ENCODE measurements at regions not wholly inside any gene's neighbourhood (a gene's known extent, or its start where the extent isn't known, plus 50 kb on each side); places are given as distances from the start of the nearest gene placed in this dataset.
"Not testable (repeated sequence)": the region's sequence is repeated elsewhere in the genome, so short reads cannot be mapped to it uniquely, and the experiment has no call there.

DNA sequence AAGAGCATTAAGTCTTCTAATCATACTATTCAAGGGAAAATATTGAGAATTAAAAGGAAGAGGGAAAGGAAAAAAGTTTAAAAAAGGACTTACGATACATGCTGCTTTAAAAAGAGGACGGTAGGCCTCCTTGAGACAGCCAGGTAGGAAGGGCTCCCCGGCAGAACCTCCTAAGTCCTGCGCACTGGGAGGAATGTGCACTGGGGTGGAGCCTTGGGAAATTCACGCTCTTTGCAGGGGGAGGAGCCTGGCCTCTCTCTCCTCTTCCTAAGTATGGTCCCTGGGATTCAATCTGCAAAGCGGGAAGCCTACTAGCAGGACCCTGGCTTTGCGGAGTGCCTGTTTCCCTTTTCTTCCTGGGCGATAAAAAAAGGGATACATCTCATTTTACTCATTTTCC is 553.0 kb downstream of the RPS29 start:
- no peak overlapping the region for H3K4me3 ChIP-seq (ENCODE audit: low read depth, low read length)
- TF ChIP-seq, protein P1, sequence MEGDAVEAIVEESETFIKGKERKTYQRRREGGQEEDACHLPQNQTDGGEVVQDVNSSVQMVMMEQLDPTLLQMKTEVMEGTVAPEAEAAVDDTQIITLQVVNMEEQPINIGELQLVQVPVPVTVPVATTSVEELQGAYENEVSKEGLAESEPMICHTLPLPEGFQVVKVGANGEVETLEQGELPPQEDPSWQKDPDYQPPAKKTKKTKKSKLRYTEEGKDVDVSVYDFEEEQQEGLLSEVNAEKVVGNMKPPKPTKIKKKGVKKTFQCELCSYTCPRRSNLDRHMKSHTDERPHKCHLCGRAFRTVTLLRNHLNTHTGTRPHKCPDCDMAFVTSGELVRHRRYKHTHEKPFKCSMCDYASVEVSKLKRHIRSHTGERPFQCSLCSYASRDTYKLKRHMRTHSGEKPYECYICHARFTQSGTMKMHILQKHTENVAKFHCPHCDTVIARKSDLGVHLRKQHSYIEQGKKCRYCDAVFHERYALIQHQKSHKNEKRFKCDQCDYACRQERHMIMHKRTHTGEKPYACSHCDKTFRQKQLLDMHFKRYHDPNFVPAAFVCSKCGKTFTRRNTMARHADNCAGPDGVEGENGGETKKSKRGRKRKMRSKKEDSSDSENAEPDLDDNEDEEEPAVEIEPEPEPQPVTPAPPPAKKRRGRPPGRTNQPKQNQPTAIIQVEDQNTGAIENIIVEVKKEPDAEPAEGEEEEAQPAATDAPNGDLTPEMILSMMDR (IDR thresholded peaks at IDR 0.05; ENCODE audit: low read depth, low read length) = no peak

DNA sequence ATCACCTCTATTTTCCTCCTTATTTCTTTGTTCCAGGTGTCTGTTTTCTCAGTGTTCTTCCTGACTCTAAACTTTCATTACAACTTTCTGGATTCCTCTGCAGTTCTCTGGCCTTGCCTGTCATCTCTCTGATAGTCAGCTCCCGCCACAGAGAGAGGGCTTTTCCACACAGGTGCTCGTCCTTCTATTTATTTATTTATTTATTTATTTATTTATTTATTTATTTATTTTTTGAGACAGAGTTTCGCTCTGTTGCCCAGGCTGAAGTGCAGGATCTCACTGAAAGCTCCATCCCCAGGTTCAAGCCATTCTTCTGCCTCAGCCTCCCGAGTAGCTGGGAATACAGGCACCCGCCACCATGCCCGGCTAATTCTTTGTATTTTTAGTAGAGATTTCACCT is 554.5 kb downstream of the RPS29 start:
- H3K4me3 ChIP-seq (ENCODE audit: low read depth, low read length) = not testable (repeated sequence)

DNA sequence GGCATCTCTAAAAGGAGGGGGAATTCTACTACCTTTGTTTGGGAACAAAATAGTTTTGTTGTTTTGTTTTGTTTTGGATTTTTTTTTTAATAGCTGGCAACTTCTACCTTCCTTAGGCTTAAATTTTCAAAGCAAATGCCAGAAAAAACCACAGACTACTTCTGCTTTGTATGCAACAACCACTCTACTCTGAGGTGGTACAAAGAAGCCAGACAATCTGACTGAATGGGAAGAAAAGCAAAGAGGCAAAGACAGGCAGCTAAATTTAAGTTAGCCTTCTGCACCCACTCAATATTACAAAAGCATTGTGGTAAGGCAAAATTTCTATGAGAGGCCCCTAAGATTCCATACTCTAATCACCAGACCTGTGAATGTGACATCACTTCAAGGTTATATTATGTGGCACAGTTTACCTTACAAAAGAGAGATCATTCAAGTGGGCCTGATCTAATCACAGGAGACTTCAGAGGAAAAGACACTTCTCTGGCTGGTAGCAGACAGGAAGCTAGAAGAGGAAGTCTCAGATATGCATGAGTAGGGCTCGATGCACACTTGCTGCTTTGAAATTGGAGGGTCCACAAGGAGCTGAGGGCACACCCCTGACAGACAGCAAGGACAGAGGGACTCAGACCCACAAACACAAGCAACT is 566.6 kb downstream of the RPS29 start:
- no peak overlapping the region for H3K4me3 ChIP-seq (ENCODE audit: low read depth, low read length)
- TF ChIP-seq, protein P1 (IDR thresholded peaks at IDR 0.05; ENCODE audit: low read depth, low read length) = no peak

DNA sequence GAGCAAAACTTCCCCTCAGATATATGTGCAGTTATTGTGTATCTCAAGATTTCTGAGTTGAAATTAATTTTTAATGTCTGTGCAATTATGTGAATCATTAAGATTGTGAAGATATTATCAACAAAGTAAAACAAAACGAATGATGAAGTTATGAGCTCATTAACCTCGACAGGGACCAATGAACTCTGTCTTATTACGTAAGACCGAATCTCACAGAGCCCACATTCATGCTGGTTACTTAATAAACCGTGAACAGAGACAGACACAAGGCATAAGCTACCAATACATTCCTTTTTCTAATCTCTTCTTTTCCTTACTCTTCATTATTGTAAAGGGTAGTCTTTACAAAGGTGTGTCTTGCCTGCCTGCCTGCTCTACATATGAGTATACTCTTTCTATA is 568.7 kb downstream of the RPS29 start:
- TF ChIP-seq, protein P1 (IDR thresholded peaks at IDR 0.05; ENCODE audit: low read depth, low read length) = no peak
- H3K4me3 ChIP-seq (ENCODE audit: low read depth, low read length) = no peak overlapping the region

DNA sequence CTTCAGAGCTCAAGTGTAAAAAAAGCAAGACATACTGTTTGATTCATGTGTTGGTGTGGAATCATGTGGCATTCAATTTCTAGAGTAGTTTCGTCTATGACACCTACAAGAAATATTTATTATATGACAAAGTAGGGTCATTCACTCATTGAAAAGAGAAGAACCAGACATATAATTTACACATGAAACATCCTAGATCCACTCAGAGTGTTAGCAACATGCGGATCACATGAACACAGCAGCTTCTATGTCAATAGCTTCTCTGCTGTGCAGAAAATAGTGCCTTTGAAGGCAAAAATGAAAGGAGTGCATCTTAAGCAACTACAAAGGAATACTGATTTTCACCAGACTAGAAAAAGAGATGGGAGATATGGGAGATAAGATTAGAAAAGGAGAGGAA is 569.8 kb downstream of the RPS29 start:
- TF ChIP-seq, protein P1 (IDR thresholded peaks at IDR 0.05; ENCODE audit: low read depth, low read length) = no peak
- no peak overlapping the region for H3K4me3 ChIP-seq (ENCODE audit: low read depth, low read length)

DNA sequence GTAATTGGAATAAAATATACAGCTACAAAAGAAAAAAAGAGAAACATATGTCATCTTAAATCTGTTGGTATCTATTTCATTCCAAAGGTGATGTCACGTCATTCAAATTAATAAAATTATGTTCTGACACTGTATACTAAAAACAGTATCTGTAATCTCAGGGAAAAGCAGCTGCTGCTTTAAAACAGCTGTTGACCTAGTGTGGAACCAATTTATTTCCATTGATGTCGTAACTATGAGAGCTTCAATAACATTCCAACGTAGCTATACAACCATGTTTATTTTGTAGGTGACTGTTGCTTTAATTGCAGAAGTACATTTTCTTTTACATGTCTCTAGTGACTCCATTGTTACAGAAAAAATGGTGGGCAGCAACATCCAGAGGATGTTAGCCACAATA is 571.7 kb downstream of the RPS29 start:
- TF ChIP-seq, protein P1 (IDR thresholded peaks at IDR 0.05; ENCODE audit: low read depth, low read length) = no peak
- H3K4me3 ChIP-seq (ENCODE audit: low read depth, low read length) = no peak overlapping the region

DNA sequence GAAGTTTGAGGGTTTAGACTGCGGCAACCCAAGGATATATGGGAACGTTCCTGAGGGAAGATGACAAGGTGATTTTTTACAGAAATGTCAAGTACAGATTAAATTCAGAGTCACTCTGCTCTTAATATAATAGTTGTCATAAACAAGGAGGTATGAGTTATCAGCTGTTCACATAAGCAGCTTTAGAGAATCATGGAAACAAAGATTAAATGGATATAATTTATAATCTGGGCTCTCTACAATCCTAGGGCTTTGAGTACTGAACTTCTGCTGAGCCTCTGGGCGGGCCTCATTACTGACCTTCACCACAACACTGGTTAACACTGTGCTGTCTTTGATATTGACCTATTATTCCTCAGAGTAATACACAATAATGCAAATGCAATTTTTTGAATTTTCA is 577.8 kb downstream of the RPS29 start:
- TF ChIP-seq, protein P1 (IDR thresholded peaks at IDR 0.05; ENCODE audit: low read depth, low read length) = no peak

DNA sequence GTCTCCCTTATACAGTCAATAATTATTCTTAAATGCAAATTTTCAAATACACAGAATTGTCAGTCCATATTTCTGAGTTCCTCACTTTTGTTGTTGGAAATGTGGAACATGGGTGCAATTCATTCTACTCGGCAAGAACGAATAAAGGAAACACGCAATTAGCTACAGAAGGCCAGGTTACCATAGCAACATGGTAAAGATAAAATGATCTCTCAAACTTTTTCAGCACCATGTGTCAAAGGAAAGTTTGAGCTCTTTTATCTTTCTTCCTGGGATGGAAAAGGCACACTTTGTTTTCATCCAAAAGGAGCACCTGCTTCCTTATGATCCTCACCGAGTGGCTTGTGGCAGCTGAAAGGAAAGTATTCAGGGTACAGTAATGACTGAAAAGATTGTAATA is 595.0 kb downstream of the RPS29 start:
- TF ChIP-seq, protein P1 (IDR thresholded peaks at IDR 0.05; ENCODE audit: low read depth, low read length) = no peak
- H3K4me3 ChIP-seq (ENCODE audit: low read depth, low read length) = no peak overlapping the region

More for the DNA sequence above, 577.8 kb downstream of the RPS29 start:
- H3K4me3 ChIP-seq (ENCODE audit: low read depth, low read length) = no peak overlapping the region
